GM10248 (cell line): ENCODE measurements at regions not wholly inside any gene's neighbourhood (a gene's known extent, or its start where the extent isn't known, plus 50 kb on each side); places are given as distances from the start of the nearest gene placed in this dataset.

Experiments
- CTCF ChIA-PET: fragments of 300-600 bp; sonication (Branson Sonifier 250); formaldehyde crosslinking; extraction: SDS; loops from one replicate; lab custom pipeline; 2021; ENCODE audit warnings: antibody characterized with exemption; lab: Yijun Ruan, JAX
- POLR2A ChIA-PET: fragments of 350-650 bp; sonication (Branson Sonifier 250); formaldehyde crosslinking; extraction: SDS; loops from one replicate; lab custom pipeline; 2020; ENCODE audit warnings: antibody characterized with exemption; lab: Yijun Ruan, JAX
- DNase-seq: peaks from one replicate; pipeline ENCODE4 v3.0.0; 2012; ENCODE audit errors: extremely low spot score
- TF ChIP-seq, protein P1 (sequence below): IDR thresholded peaks from 2 replicates; pipeline ENCODE4 v1.5.1; 2012; ENCODE audit warnings: mild to moderate bottlenecking, low read depth; ENCODE audit errors: extremely low read depth, missing control alignments, control extremely low read depth

GRCh38 chr3:39750712-39751111, 58.7 kb upstream of the MYRIP start:
- CTCF ChIA-PET, result no interaction called here
- no peak for DNase-seq
- POLR2A ChIA-PET, result no interaction called here
- TF ChIP-seq, protein P1, sequence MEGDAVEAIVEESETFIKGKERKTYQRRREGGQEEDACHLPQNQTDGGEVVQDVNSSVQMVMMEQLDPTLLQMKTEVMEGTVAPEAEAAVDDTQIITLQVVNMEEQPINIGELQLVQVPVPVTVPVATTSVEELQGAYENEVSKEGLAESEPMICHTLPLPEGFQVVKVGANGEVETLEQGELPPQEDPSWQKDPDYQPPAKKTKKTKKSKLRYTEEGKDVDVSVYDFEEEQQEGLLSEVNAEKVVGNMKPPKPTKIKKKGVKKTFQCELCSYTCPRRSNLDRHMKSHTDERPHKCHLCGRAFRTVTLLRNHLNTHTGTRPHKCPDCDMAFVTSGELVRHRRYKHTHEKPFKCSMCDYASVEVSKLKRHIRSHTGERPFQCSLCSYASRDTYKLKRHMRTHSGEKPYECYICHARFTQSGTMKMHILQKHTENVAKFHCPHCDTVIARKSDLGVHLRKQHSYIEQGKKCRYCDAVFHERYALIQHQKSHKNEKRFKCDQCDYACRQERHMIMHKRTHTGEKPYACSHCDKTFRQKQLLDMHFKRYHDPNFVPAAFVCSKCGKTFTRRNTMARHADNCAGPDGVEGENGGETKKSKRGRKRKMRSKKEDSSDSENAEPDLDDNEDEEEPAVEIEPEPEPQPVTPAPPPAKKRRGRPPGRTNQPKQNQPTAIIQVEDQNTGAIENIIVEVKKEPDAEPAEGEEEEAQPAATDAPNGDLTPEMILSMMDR, result no peak

DNA sequence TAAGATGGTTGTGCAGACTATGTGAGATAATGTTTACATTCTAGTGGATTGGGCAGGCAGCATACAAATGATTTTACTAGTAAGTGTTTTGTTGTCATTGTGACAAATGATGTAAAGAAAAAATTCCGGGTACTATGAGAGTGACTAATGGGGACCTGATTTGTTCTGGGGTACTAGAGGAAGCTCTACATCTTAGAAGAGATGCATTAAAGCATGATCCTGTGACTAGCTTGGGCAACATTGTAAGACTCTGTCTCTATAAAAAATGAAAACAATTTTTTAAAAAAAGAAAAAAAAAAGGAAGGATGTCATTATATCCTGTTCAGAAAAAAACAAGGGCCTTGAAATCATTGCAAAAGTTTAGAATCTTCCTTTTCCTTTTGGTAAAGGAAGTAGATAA, 58.1 kb upstream of the MYRIP start:
- TF ChIP-seq, protein P1, result no peak
- ChIA-PET POLR2A (no interaction called here), CTCF (no interaction called here)
- no peak for DNase-seq

DNA sequence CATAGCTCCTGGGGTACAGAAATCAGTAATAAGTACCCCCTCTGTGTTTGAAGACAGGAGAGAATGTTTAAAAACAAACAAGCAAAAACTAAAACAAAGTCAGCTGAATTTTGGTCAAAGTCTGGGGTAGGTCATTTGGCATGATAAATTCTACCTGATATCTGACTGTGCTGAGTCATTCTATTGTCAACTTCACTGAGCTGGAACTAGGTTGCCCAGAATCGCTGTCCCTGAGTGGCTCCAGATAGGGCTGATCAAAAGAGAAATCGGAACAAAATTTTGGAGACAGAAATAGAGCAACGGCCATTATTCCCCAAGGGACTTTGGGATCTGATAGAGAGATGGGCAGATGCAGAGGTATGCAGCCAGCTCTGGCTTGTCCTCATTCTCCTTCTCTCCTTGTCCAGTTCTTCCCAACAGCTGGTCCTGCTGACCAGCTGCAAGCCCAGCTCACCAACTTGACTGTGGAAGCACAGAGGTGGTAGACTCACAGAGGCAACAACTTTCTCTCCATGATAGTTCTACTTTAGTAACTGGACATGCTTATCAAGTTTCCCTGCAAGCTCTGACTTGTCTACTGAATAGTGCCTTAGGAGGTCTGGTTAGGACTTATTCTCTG, 57.3 kb upstream of the MYRIP start:
- TF ChIP-seq, protein P1, result no peak
- no peak for DNase-seq
- POLR2A ChIA-PET, result no interaction called here
- CTCF ChIA-PET, result no interaction called here

- ChIA-PET CTCF (interaction anchor here (0.7 kb wide), 1 partner anchor 46 kb away, joined by 3 read pairs; no protein-coding TSS in a partner anchor), POLR2A (no interaction called here)
- TF ChIP-seq, protein P1, result no peak
- no peak for DNase-seq
Measured at GRCh38 chr3:39752751-39753150, 56.7 kb upstream of the MYRIP start.

GRCh38 chr3:39753391-39753790, 56.0 kb upstream of the MYRIP start:
- ChIA-PET POLR2A (no interaction called here), CTCF (interaction anchor here (0.7 kb wide), 1 partner anchor 46 kb away, joined by 3 read pairs; no protein-coding TSS in a partner anchor)
- no peak for DNase-seq
- TF ChIP-seq, protein P1, result no peak

DNA sequence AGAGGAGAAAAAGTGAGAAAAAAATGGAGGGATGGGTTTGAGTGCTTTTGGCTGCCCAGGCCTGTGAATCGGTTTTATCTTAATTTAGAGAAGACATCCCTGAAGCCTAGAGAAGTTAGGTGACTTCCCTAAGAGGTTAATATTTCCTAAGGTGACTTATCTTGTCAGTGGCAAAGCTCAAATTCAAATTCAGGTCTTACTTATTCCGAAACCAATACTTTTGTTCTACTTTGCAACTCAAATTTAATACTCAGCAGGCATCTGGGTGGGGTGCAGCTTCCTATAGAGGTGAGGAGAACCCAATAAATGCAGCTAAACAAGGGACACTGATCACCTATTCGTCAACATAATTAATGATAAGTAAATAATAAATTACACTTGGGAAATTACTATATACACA, 54.9 kb upstream of the MYRIP start:
- POLR2A ChIA-PET, result no interaction called here
- TF ChIP-seq, protein P1, result no peak
- peak; percentile 20 for DNase-seq
- CTCF ChIA-PET, result no interaction called here

DNA sequence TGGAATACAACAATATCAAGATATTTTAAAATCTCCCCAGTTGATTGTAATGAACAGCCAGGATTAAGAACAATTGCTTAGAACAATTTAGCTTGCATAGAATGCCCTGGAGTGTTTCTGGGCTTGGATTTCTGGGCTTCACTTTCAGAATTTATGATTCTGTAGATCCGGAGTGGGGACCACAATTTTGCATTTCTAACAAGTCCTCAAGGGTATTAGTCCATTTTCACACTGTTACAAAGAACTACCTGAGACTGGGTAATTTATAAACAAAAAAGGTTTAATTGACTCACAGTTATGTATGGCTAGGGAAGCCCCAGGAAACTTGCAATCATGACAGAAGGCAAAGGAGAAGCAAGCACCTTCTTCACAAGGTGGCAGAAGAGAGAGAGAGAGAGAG, 54.3 kb upstream of the MYRIP start:
- TF ChIP-seq, protein P1, result no peak
- ChIA-PET CTCF (no interaction called here), POLR2A (no interaction called here)
- no peak for DNase-seq
